ENCODE measurements at regions not wholly inside any gene's neighbourhood (a gene's known extent, or its start where the extent isn't known, plus 50 kb on each side); places are given as distances from the start of the nearest gene placed in this dataset.

GRCh38 chr3:147729641-147730040 is 320.5 kb downstream of the ZIC1 start:
- Histone ChIP-seq H2AFZ (ENCODE audit: low read depth, low read length) (no peak overlapping the region), H3K27me3 (ENCODE audit: insufficient read depth, low read depth, low read length) (no peaks in the 10 kb centered on the region), H3K79me2 (replicated peaks; ENCODE audit: insufficient read depth, low read length) (no peaks in the 10 kb centered on the region), H3K4me3 (ENCODE audit: low read length) (no peak overlapping the region), H4K20me1 (ENCODE audit: insufficient read depth) (no peaks in the 10 kb centered on the region), H3K9ac (ENCODE audit: low read length) (no peak overlapping the region), H3K4me2 (ENCODE audit: low read length) (no peak overlapping the region), H3K9me2 (ENCODE audit: insufficient read depth, low read length) (no peaks in the 10 kb centered on the region), H3F3A (ENCODE audit: insufficient read depth, low read length, poor library complexity, severe bottlenecking) (no peaks in the 10 kb centered on the region), H3K27ac (ENCODE audit: low read length) (no peak overlapping the region), H3K9me3 (ENCODE audit: low read length) (no peaks in the 10 kb centered on the region), H3K36me3 (ENCODE audit: insufficient read depth, low read length) (no peaks in the 10 kb centered on the region)
- no peak for TF ChIP-seq POLR2AphosphoS5 (IDR thresholded peaks at IDR 0.05)
- no peak for TF ChIP-seq CTCF (IDR thresholded peaks at IDR 0.05; ENCODE audit: poor library complexity, severe bottlenecking)
- TF ChIP-seq, protein P1, sequence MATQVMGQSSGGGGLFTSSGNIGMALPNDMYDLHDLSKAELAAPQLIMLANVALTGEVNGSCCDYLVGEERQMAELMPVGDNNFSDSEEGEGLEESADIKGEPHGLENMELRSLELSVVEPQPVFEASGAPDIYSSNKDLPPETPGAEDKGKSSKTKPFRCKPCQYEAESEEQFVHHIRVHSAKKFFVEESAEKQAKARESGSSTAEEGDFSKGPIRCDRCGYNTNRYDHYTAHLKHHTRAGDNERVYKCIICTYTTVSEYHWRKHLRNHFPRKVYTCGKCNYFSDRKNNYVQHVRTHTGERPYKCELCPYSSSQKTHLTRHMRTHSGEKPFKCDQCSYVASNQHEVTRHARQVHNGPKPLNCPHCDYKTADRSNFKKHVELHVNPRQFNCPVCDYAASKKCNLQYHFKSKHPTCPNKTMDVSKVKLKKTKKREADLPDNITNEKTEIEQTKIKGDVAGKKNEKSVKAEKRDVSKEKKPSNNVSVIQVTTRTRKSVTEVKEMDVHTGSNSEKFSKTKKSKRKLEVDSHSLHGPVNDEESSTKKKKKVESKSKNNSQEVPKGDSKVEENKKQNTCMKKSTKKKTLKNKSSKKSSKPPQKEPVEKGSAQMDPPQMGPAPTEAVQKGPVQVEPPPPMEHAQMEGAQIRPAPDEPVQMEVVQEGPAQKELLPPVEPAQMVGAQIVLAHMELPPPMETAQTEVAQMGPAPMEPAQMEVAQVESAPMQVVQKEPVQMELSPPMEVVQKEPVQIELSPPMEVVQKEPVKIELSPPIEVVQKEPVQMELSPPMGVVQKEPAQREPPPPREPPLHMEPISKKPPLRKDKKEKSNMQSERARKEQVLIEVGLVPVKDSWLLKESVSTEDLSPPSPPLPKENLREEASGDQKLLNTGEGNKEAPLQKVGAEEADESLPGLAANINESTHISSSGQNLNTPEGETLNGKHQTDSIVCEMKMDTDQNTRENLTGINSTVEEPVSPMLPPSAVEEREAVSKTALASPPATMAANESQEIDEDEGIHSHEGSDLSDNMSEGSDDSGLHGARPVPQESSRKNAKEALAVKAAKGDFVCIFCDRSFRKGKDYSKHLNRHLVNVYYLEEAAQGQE (IDR thresholded peaks at IDR 0.05; ENCODE audit: borderline replicate concordance), result no peak
- TF ChIP-seq EP300 (conservative IDR thresholded peaks at IDR 0.05; ENCODE audit: poor library complexity, severe bottlenecking), result no peak
- TF ChIP-seq RAD21 (conservative IDR thresholded peaks at IDR 0.05), result no peak
- TF ChIP-seq TAF1 (IDR thresholded peaks at IDR 0.05; ENCODE audit: low read depth), result no peak
- no peak for TF ChIP-seq MXI1 (conservative IDR thresholded peaks at IDR 0.05; ENCODE audit: poor library complexity, severe bottlenecking)
- TF ChIP-seq SMC3 (conservative IDR thresholded peaks at IDR 0.05; ENCODE audit: poor library complexity), result no peak
- no peak for TF ChIP-seq EZH2 (IDR thresholded peaks at IDR 0.05; ENCODE audit: borderline replicate concordance, insufficient read depth, low read length, poor library complexity, severe bottlenecking)

DNA sequence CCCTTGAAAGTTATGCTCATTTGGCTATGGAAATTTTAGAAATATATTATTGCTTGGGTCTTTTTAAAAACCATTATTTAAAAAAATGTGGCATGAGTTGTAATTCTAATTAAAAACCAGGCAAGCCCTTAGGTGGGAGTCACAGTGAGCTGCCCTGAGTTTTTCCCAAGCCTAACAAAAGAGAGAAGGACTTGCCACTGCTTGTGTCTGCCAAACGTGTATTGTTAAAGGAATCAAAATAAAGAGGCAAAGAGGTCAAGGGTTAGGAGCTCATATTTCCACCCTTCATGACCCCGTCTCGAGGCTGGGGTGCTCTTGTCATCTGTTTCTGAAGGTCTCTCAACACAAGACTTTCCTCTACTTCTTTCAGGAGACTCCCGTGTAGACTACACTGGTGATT is 321.1 kb downstream of the ZIC1 start:
- Histone ChIP-seq H3K4me2 (ENCODE audit: low read length) (no peak overlapping the region), H3K79me2 (replicated peaks; ENCODE audit: insufficient read depth, low read length) (no peaks in the 10 kb centered on the region), H3K27me3 (ENCODE audit: insufficient read depth, low read depth, low read length) (no peaks in the 10 kb centered on the region)

More for the DNA sequence above, 321.1 kb downstream of the ZIC1 start:
- Histone ChIP-seq H4K20me1 (ENCODE audit: insufficient read depth) (no peaks in the 10 kb centered on the region), H3K9me2 (ENCODE audit: insufficient read depth, low read length) (no peaks in the 10 kb centered on the region), H3K9me3 (ENCODE audit: low read length) (no peaks in the 10 kb centered on the region), H3K9ac (ENCODE audit: low read length) (no peak overlapping the region), H3F3A (ENCODE audit: insufficient read depth, low read length, poor library complexity, severe bottlenecking) (no peaks in the 10 kb centered on the region), H3K27ac (ENCODE audit: low read length) (no peak overlapping the region), H2AFZ (ENCODE audit: low read depth, low read length) (no peak overlapping the region), H3K36me3 (ENCODE audit: insufficient read depth, low read length) (no peaks in the 10 kb centered on the region), H3K4me3 (ENCODE audit: low read length) (no peak overlapping the region)
- TF ChIP-seq MXI1 (conservative IDR thresholded peaks at IDR 0.05; ENCODE audit: poor library complexity, severe bottlenecking), result no peak
- no peak for TF ChIP-seq TAF1 (IDR thresholded peaks at IDR 0.05; ENCODE audit: low read depth)
- TF ChIP-seq POLR2AphosphoS5 (IDR thresholded peaks at IDR 0.05), result no peak
- TF ChIP-seq EZH2 (IDR thresholded peaks at IDR 0.05; ENCODE audit: borderline replicate concordance, insufficient read depth, low read length, poor library complexity, severe bottlenecking), result no peak
- TF ChIP-seq SMC3 (conservative IDR thresholded peaks at IDR 0.05; ENCODE audit: poor library complexity), result no peak
- TF ChIP-seq RAD21 (conservative IDR thresholded peaks at IDR 0.05), result no peak
- TF ChIP-seq EP300 (conservative IDR thresholded peaks at IDR 0.05; ENCODE audit: poor library complexity, severe bottlenecking), result no peak
- TF ChIP-seq, protein P1 (IDR thresholded peaks at IDR 0.05; ENCODE audit: borderline replicate concordance), result no peak
- TF ChIP-seq CTCF (IDR thresholded peaks at IDR 0.05; ENCODE audit: poor library complexity, severe bottlenecking), result no peak
